ENCODE measurements at regions not wholly inside any gene's neighbourhood (a gene's known extent, or its start where the extent isn't known, plus 50 kb on each side); places are given as distances from the start of the nearest gene placed in this dataset.

GRCh38 chr22:34319346-34319745 is 399.1 kb upstream of the LARGE1 start:
- ATAC-seq (ENCODE audit: low FRiP score in 2 of 2) (no peak), DNase-seq (no peak)
- Histone ChIP-seq H3K9me3 (peaks cover 0 to 13% (median 3%) of the 10 kb centered on the region in 4 donors), H3K4me1 (no peaks in the 10 kb centered on the region), H3K4me3 (no peak overlapping the region), H3K27me3 (no peaks in the 10 kb centered on the region), H3K36me3 (no peaks in the 10 kb centered on the region), H3K27ac (no peak overlapping the region)
- WGBS, 2 donors = 65 to 83% methylated on average over 3 of the region's 3 CpGs
- no peak for TF ChIP-seq EP300 (IDR thresholded peaks at IDR 0.05)
- no peak for TF ChIP-seq POLR2AphosphoS5 (IDR thresholded peaks at IDR 0.05)
- TF ChIP-seq POLR2A (IDR thresholded peaks at IDR 0.05) = no peak
- TF ChIP-seq CTCF (IDR thresholded peaks at IDR 0.05) = no peak

GRCh38 chr22:34324763-34325162 is 404.5 kb upstream of the LARGE1 start:
- H3K27me3 ChIP-seq = no peaks in the 10 kb centered on the region
- WGBS, 2 donors = 84 to 87% methylated on average over 3 of the region's 3 CpGs
- no peak overlapping the region for H3K4me3 ChIP-seq
- no peak for DNase-seq
- H3K4me1 ChIP-seq = no peaks in the 10 kb centered on the region
- no peaks in the 10 kb centered on the region for H3K36me3 ChIP-seq
- no peak for TF ChIP-seq CTCF (IDR thresholded peaks at IDR 0.05)
- no peak for TF ChIP-seq POLR2AphosphoS5 (IDR thresholded peaks at IDR 0.05)
- TF ChIP-seq EP300 (IDR thresholded peaks at IDR 0.05) = no peak
- TF ChIP-seq POLR2A (IDR thresholded peaks at IDR 0.05) = no peak
- H3K27ac ChIP-seq = no peak overlapping the region
- H3K9me3 ChIP-seq = no peaks in the 10 kb centered on the region
- no peak for ATAC-seq (ENCODE audit: low FRiP score in 2 of 2)

- TF ChIP-seq POLR2A (IDR thresholded peaks at IDR 0.05) = no peak
- no peak for TF ChIP-seq POLR2AphosphoS5 (IDR thresholded peaks at IDR 0.05)
- no peak for TF ChIP-seq CTCF (IDR thresholded peaks at IDR 0.05)
- TF ChIP-seq EP300 (IDR thresholded peaks at IDR 0.05) = no peak
- H3K9me3 ChIP-seq = no peaks in the 10 kb centered on the region
- H3K4me1 ChIP-seq = no peaks in the 10 kb centered on the region
- no peak overlapping the region for H3K4me3 ChIP-seq
- DNase-seq (no peak), ATAC-seq (ENCODE audit: low FRiP score in 2 of 2) (no peak)
- no peaks in the 10 kb centered on the region for H3K36me3 ChIP-seq
- H3K27ac ChIP-seq = no peak overlapping the region
- H3K27me3 ChIP-seq = no peaks in the 10 kb centered on the region
Observed at GRCh38 chr22:34326901-34327300, 406.6 kb upstream of the LARGE1 start.

- Histone ChIP-seq H3K4me3 (no peak overlapping the region), H3K9me3 (peaks cover 0 to 15% (median 1%) of the 10 kb centered on the region in 4 donors), H3K36me3 (no peaks in the 10 kb centered on the region), H3K27me3 (no peaks in the 10 kb centered on the region), H3K27ac (no peak overlapping the region), H3K4me1 (no peaks in the 10 kb centered on the region)
- TF ChIP-seq POLR2AphosphoS5 (IDR thresholded peaks at IDR 0.05) = no peak
- no peak for TF ChIP-seq EP300 (IDR thresholded peaks at IDR 0.05)
- TF ChIP-seq CTCF (IDR thresholded peaks at IDR 0.05) = no peak
- TF ChIP-seq POLR2A (IDR thresholded peaks at IDR 0.05) = no peak
- 82 to 95% methylated on average over 4 of the region's 4 CpGs for WGBS, 2 donors
- ATAC-seq (ENCODE audit: low FRiP score in 2 of 2) = no peak
- no peak for DNase-seq
Observed at GRCh38 chr22:34330432-34330831, 410.2 kb upstream of the LARGE1 start.

GRCh38 chr22:34333285-34333684 is 413.0 kb upstream of the LARGE1 start:
- no peaks in the 10 kb centered on the region for H3K36me3 ChIP-seq
- H3K9me3 ChIP-seq = peaks cover 0 to 15% (median 1%) of the 10 kb centered on the region in 4 donors
- no peaks in the 10 kb centered on the region for H3K4me1 ChIP-seq
- TF ChIP-seq CTCF (IDR thresholded peaks at IDR 0.05) (no peak), POLR2AphosphoS5 (IDR thresholded peaks at IDR 0.05) (no peak)
- DNase-seq (no peak), ATAC-seq (ENCODE audit: low FRiP score in 2 of 2) (peak in 1 of 2 donors; percentile 35)
- H3K27ac ChIP-seq = no peak overlapping the region
- H3K27me3 ChIP-seq = no peaks in the 10 kb centered on the region
- 58 to 87% methylated on average over 2 to 4 of the region's 4 CpGs for WGBS, 2 donors
- no peak overlapping the region for H3K4me3 ChIP-seq

Data from upper lobe of left lung (tissue), 6 donors.